ENCODE measurements at regions not wholly inside any gene's neighbourhood (a gene's known extent, or its start where the extent isn't known, plus 50 kb on each side); places are given as distances from the start of the nearest gene placed in this dataset.

GRCh38 chr6:24004659-24005058 lies 121.4 kb upstream of the NRSN1 start:
- TF ChIP-seq CTCF (IDR thresholded peaks at IDR 0.05): no peak
- TF ChIP-seq POLR2A (IDR thresholded peaks at IDR 0.05): no peak
- H3K4me3 ChIP-seq (ENCODE audit: low read depth, poor library complexity, severe bottlenecking): no peak overlapping the region
- 52 to 59% methylated on average over 1 of the region's 1 CpG for WGBS, 2 donors
- intact Hi-C loops (cut with DNase I; ENCODE audit: low total_unique reads): no loop called here
- no peak for DNase-seq (ENCODE audit: low spot score in 2 of 2)

- no peak overlapping the region for H3K4me3 ChIP-seq (ENCODE audit: low read depth, poor library complexity, severe bottlenecking)
- intact Hi-C loops (cut with DNase I; ENCODE audit: low total_unique reads): no loop called here
- no peak for TF ChIP-seq CTCF (IDR thresholded peaks at IDR 0.05)
- no peak for TF ChIP-seq POLR2A (IDR thresholded peaks at IDR 0.05)
- no peak for DNase-seq (ENCODE audit: low spot score in 2 of 2)
These were observed 119.8 kb upstream of the NRSN1 start for GRCh38 chr6:24006254-24006653.

GRCh38 chr6:24009319-24009718 lies 116.7 kb upstream of the NRSN1 start:
- H3K4me3 ChIP-seq (ENCODE audit: low read depth, poor library complexity, severe bottlenecking): no peak overlapping the region
- no peak for DNase-seq (ENCODE audit: low spot score in 2 of 2)

GRCh38 chr6:24010133-24010532 lies 115.9 kb upstream of the NRSN1 start:
- WGBS, 2 donors: 50 to 53% methylated on average over 3 of the region's 3 CpGs
- no peak for TF ChIP-seq CTCF (IDR thresholded peaks at IDR 0.05)
- no peak for TF ChIP-seq POLR2A (IDR thresholded peaks at IDR 0.05)
- DNase-seq (ENCODE audit: low spot score in 2 of 2): no peak
- intact Hi-C loops (cut with DNase I; ENCODE audit: low total_unique reads): no loop called here
- H3K4me3 ChIP-seq (ENCODE audit: low read depth, poor library complexity, severe bottlenecking): no peak overlapping the region

More at GRCh38 chr6:24009319-24009718, 116.7 kb upstream of the NRSN1 start:
- 67 to 76% methylated on average over 4 of the region's 4 CpGs for WGBS, 2 donors
- intact Hi-C loops (cut with DNase I; ENCODE audit: low total_unique reads): no loop called here
- TF ChIP-seq CTCF (IDR thresholded peaks at IDR 0.05) (no peak), POLR2A (IDR thresholded peaks at IDR 0.05) (no peak)

- H3K4me3 ChIP-seq (ENCODE audit: low read depth, poor library complexity, severe bottlenecking): no peak overlapping the region
- intact Hi-C loops (cut with DNase I; ENCODE audit: low total_unique reads): no loop called here
- TF ChIP-seq CTCF (IDR thresholded peaks at IDR 0.05) (no peak), POLR2A (IDR thresholded peaks at IDR 0.05) (no peak)
- 93 to 96% methylated on average over 2 of the region's 2 CpGs for WGBS, 2 donors
- DNase-seq (ENCODE audit: low spot score in 2 of 2): no peak
These were observed 109.7 kb upstream of the NRSN1 start for GRCh38 chr6:24016286-24016685.

- TF ChIP-seq POLR2A (IDR thresholded peaks at IDR 0.05): no peak
- TF ChIP-seq CTCF (IDR thresholded peaks at IDR 0.05): no peak
- WGBS, 2 donors: 90 to 91% methylated on average over 4 of the region's 4 CpGs
- intact Hi-C loops (cut with DNase I; ENCODE audit: low total_unique reads): no loop called here
These were observed 109.2 kb upstream of the NRSN1 start for GRCh38 chr6:24016857-24017256.

More at GRCh38 chr6:24016857-24017256, 109.2 kb upstream of the NRSN1 start:
- H3K4me3 ChIP-seq (ENCODE audit: low read depth, poor library complexity, severe bottlenecking): no peak overlapping the region
- DNase-seq (ENCODE audit: low spot score in 2 of 2): no peak
